ENCODE measurements at regions not wholly inside any gene's neighbourhood (a gene's known extent, or its start where the extent isn't known, plus 50 kb on each side); places are given as distances from the start of the nearest gene placed in this dataset.

GRCh38 chr20:58024241-58024721 lies 204.2 kb downstream of the ANKRD60 start (continued):
- TF ChIP-seq BCLAF1 (IDR thresholded peaks at IDR 0.05) = no peak

- DNase-seq (ENCODE audit: low read depth, low spot score) (no peak), FAIRE-seq (no peak), ATAC-seq (no peak)
- Histone ChIP-seq H3K4me1 (ENCODE audit: control insufficient read depth, insufficient read depth, low read length) (no peaks in the 10 kb centered on the region), H3K27me3 (replicated peaks in 1 of 2; ENCODE audit: control insufficient read depth in 2 of 2, insufficient read depth in 2 of 2, low read length in 1 of 2) (peaks cover 0 to 1% of the 10 kb centered on the region in 2 experiments; a peak in 1 of 4 replicates), H3K27ac (ENCODE audit: control insufficient read depth, insufficient read depth) (no peak overlapping the region), H3K9ac (ENCODE audit: control insufficient read depth, insufficient read depth, low read length) (no peak overlapping the region), H3K36me3 (ENCODE audit: control insufficient read depth in 2 of 2, insufficient read depth in 2 of 2, low read length in 1 of 2) (no peaks in the 10 kb centered on the region), H4K20me1 (ENCODE audit: control insufficient read depth, insufficient read depth) (no peaks in the 10 kb centered on the region), H3K9me3 (replicated peaks; ENCODE audit: control insufficient read depth, insufficient read depth, low read length) (no peaks in the 10 kb centered on the region), H3K79me2 (ENCODE audit: control insufficient read depth, insufficient read depth, low read length) (no peaks in the 10 kb centered on the region), H3K4me2 (ENCODE audit: control insufficient read depth, insufficient read depth) (no peak overlapping the region), H3K4me3 (no peak overlapping the region), H2AFZ (ENCODE audit: control insufficient read depth, low read depth, low read length) (no peak overlapping the region)
- 4% methylated on average over 5 of the region's 5 CpGs for WGBS (ENCODE audit: insufficient coverage, insufficient replicate concordance, low lambda C conversion rate, missing lambda C conversion rate)
- in situ Hi-C loops (cut with MboI) = no loop called here
- RAD21 ChIA-PET (ENCODE audit: unreplicated experiment) = no interaction called here
- SMC1A ChIA-PET (ENCODE audit: uncharacterized antibody, unreplicated experiment) = no interaction called here
- POLR2A ChIA-PET = no interaction called here
- CTCF ChIA-PET = no interaction called here
- BruUV-seq (replicated peaks) = no TSS peak
- intact Hi-C loops (cut with micrococcal nuclease; ENCODE audit: unreplicated experiment) = no loop called here
- TF ChIP-seq PML (IDR thresholded peaks at IDR 0.05; ENCODE audit: low read length) = no peak
- no peak for TF ChIP-seq BCLAF1 (IDR thresholded peaks at IDR 0.05)
- no peak for TF ChIP-seq MEF2B (IDR thresholded peaks at IDR 0.05; ENCODE audit: partially characterized antibody, poor library complexity, severe bottlenecking)
- no peak for TF ChIP-seq YY1 (IDR thresholded peaks at IDR 0.05; ENCODE audit: low read depth, low read length)
- TF ChIP-seq CBX5 (IDR thresholded peaks at IDR 0.05; ENCODE audit: low read depth) = no peak
- no peak for TF ChIP-seq MYB (IDR thresholded peaks at IDR 0.05; ENCODE audit: borderline replicate concordance, low read depth, low read length)
- no peak for TF ChIP-seq CTCF (IDR thresholded peaks at IDR 0.05 in 2 of 3, conservative IDR thresholded peaks at IDR 0.05 in 1 of 3; ENCODE audit: control insufficient read depth in 2 of 3, extremely low read depth in 1 of 3, insufficient read depth in 1 of 3, low read depth in 3 of 3, low read length in 3 of 3)
- no peak for TF ChIP-seq REST (IDR thresholded peaks at IDR 0.05; ENCODE audit: low read depth, low read length)
Observed at GRCh38 chr20:58023781-58024180, 204.7 kb downstream of the ANKRD60 start.

All from GM12878 (cell line).